AG04450 (cell line): ENCODE measurements at regions not wholly inside any gene's neighbourhood (a gene's known extent, or its start where the extent isn't known, plus 50 kb on each side); places are given as distances from the start of the nearest gene placed in this dataset.

Experiments used
- CTCF ChIA-PET: fragments of 300-600, 350-600 bp; formaldehyde crosslinking; extraction: SDS; loops from one replicate; lab custom pipeline; 2022; ENCODE audit warnings: antibody characterized with exemption, inconsistent platforms; lab: Charles Lee
- POLR2A ChIA-PET: fragments of 350-600 bp; formaldehyde crosslinking; extraction: SDS; loops from one replicate; lab custom pipeline; 2021; ENCODE audit warnings: antibody characterized with exemption, inconsistent platforms; lab: Yijun Ruan, JAX
- DNase-seq: peaks from one replicate; pipeline ENCODE4 v3.0.0-alpha.2; 2011; ENCODE audit warnings: low read depth, low spot score
- H3K27ac ChIP-seq: one replicate; pipeline ENCODE4 v1.5.1; 2012; ENCODE audit warnings: low read depth, low read length, control low read depth
- H3K27me3 ChIP-seq: one replicate; pipeline ENCODE4 v1.6.0; 2012; ENCODE audit warnings: low read length; ENCODE audit not compliant: control insufficient read depth, insufficient read depth
- H3K4me3 ChIP-seq: 2 replicates; pipeline ENCODE4 v1.5.1; 2011; ENCODE audit warnings: mild to moderate bottlenecking, low read depth, low read length, control low read depth
- H3K9me3 ChIP-seq: 2 replicates; pipeline ENCODE4 v1.5.1; 2012; ENCODE audit warnings: low read length; ENCODE audit not compliant: control insufficient read depth, insufficient read depth
- CTCF ChIP-seq: IDR thresholded peaks from 2 replicates; pipeline ENCODE4 v1.5.1; 2011; ENCODE audit warnings: low read depth, low read length, control low read depth, inconsistent platforms

- H3K9me3 ChIP-seq = no peaks in the 10 kb centered on the region
- DNase-seq = no peak
- POLR2A ChIA-PET = no interaction called here
Observed at GRCh38 chr18:43826215-43826614, 548.9 kb upstream of the SYT4 start.

DNA sequence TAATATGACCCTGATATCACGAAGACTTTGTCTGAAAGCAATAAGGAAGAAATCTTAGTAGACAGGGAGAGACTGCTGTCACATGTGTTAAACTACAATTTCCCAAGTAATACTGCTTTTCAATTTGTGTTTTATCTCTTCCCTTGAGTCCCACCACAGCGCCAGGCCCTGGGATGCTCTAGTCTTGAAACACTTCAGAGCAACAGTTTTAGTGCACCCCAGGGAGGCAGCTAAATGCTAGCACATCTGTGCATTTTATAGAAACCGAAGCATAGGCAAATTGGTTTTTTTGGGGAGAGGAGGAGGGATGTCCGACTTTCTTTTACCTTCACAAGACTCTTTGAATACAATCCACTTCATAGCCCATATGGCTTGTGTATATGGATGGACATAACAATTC is 550.0 kb upstream of the SYT4 start:
- peaks cover 3% of the 10 kb centered on the region for H3K27me3 ChIP-seq
- no peak overlapping the region for H3K4me3 ChIP-seq
- CTCF ChIA-PET = no interaction called here
- H3K27ac ChIP-seq = no peak overlapping the region
- POLR2A ChIA-PET = no interaction called here
- TF ChIP-seq CTCF = no peak
- no peak for DNase-seq
- H3K9me3 ChIP-seq = no peaks in the 10 kb centered on the region

More at GRCh38 chr18:43826215-43826614, 548.9 kb upstream of the SYT4 start:
- peaks cover 3% of the 10 kb centered on the region for H3K27me3 ChIP-seq
- CTCF ChIA-PET = no interaction called here
- TF ChIP-seq CTCF = no peak
- no peak overlapping the region for H3K27ac ChIP-seq
- no peak overlapping the region for H3K4me3 ChIP-seq

DNA sequence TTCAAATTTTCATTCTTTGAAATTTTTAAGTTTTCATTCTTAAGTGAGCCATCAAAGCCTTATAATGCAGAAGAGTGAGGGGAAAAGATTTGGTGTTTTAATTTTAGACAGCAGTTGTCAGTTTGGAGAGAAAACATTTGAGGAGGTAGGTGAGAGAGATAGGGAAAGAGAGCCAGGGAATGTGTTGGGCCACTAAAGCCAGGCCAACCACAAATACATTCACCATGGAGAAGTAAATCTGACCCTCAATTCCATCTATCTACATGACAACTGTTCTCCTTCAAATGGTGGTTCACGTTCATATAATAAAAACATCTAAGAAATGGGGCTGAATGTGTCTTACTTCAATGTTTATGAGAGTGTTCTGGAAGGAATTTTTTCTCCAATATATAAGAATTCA is 553.0 kb upstream of the SYT4 start:
- POLR2A ChIA-PET = no interaction called here
- TF ChIP-seq CTCF = no peak
- no peak overlapping the region for H3K4me3 ChIP-seq
- H3K9me3 ChIP-seq = no peaks in the 10 kb centered on the region
- CTCF ChIA-PET = no interaction called here
- peaks cover 3% of the 10 kb centered on the region for H3K27me3 ChIP-seq
- DNase-seq = no peak
- no peak overlapping the region for H3K27ac ChIP-seq

GRCh38 chr18:43830947-43831346 is 553.7 kb upstream of the SYT4 start:
- no peak for TF ChIP-seq CTCF
- no peaks in the 10 kb centered on the region for H3K27me3 ChIP-seq
- H3K4me3 ChIP-seq = no peak overlapping the region
- no peak for DNase-seq
- POLR2A ChIA-PET = no interaction called here
- no peak overlapping the region for H3K27ac ChIP-seq
- CTCF ChIA-PET = no interaction called here
- no peaks in the 10 kb centered on the region for H3K9me3 ChIP-seq

GRCh38 chr18:43846299-43846698 is 569.0 kb upstream of the SYT4 start:
- CTCF ChIA-PET = no interaction called here
- POLR2A ChIA-PET = no interaction called here
- Histone ChIP-seq H3K9me3 (no peaks in the 10 kb centered on the region), H3K27ac (no peak overlapping the region), H3K4me3 (no peak overlapping the region), H3K27me3 (no peaks in the 10 kb centered on the region)
- DNase-seq = no peak
- no peak for TF ChIP-seq CTCF
